OCI-LY7 (cell line): ENCODE measurements at regions not wholly inside any gene's neighbourhood (a gene's known extent, or its start where the extent isn't known, plus 50 kb on each side); places are given as distances from the start of the nearest gene placed in this dataset.
"Not testable (repeated sequence)": the region's sequence is repeated elsewhere in the genome, so short reads cannot be mapped to it uniquely, and the experiment has no call there.

Source experiments
- CTCF ChIP-seq: fragments of 200-600 bp; sonication (generic); conservative IDR thresholded peaks from 2 replicates; pipeline ENCODE4 v1.5.1; 2014; ENCODE audit warnings: mild to moderate bottlenecking, antibody characterized with exemption, low read length, moderate library complexity, mixed read lengths
- EZH2phosphoT487 ChIP-seq: fragments of 200-600 bp; sonication (generic); IDR thresholded peaks from 2 replicates; pipeline ENCODE4 v1.6.1; 2018; ENCODE audit warnings: low read depth, borderline replicate concordance, mild to moderate bottlenecking, mixed run types, antibody characterized with exemption, low read length, moderate library complexity, mixed read lengths

GRCh38 chr2:132332345-132333033 is 84.1 kb upstream of the GPR39 start:
- TF ChIP-seq CTCF, EZH2phosphoT487: not testable (repeated sequence)
